Renal pelvis (tissue), 1 donor: ENCODE measurements at regions not wholly inside any gene's neighbourhood (a gene's known extent, or its start where the extent isn't known, plus 50 kb on each side); places are given as distances from the start of the nearest gene placed in this dataset.

Experiments used
- DNase-seq: peaks from one replicate; pipeline ENCODE4 v3.0.0-alpha.2; 2013

DNA sequence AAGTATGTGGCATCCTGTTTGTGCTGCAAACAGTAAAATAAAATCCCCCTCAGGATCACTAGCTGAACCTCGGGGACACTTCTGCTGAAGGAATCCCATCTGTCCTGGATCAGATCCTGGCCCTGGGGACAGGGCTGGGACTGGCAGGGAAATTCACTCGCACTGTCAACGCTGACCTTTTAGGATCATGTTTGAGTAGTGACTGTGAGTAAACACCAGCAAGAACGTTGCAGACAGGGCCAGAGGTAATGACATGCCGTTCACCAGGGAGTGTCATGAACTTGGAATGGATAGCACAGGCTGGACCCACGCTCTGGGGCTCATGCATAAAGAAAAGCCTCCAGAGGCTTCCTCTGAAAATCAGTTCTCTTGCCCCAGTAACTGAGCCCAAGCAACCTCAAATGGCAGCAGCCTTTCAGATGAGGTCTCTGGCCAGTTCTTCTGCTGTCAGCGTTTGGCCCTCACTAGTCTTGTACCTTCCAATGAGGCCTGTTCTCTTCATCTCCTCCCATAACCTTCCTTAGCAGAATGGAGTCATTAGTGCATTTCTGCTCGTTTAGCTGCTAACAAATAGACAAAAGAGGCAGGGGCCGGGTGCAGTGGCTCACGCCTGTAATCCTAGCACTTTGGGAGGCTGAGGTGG is 51.0 kb upstream of the BARX2 start:
- DNase-seq: no peak

DNA sequence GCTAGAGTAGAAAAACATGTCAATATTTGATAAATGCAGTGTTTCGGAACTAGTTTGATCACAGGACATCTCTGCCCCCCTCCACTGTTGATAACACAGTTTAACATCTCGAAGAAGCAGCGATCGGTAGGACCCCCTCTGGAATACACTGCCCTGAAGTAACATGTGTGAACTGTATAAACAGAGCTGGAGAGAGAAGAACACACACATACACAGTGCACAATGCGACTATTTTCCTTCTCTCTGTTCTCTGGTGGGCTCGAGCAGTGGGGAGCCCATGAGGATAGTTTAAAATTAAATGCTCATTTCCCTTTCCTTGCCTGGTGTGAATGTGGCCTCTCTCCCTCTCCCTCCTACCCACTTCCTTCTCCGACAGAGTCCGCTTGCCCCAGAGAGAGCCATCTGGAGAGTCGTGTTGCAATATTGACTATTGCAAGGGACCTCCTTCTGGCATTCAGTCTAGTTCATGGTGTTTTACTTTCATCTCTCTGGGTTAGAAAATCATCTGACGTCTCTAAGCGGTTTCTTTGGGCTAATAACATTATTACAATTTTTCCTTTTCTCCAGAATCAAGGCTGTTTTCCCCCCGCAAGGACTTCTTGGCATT is 51.6 kb upstream of the BARX2 start:
- DNase-seq: no peak

DNA sequence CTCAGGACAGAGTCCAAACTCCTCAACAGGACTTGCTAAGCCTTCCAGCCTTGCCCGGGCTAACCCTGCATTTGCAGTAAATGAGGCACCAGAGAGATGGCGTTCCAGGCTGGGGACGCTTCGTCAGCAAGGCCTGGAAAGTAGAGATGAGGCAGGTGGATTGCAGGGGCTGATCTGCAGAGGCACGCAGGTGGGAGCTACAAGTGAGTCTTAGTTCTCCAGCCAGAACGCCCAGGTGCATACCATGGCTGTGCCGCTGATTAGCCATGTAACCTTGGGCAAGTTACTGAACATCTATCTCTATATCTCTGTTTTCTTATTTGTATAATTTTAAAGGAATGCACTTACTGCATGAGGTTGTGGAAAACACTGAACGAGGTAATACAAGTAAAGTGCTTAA is 52.7 kb upstream of the BARX2 start:
- DNase-seq: no peak

DNA sequence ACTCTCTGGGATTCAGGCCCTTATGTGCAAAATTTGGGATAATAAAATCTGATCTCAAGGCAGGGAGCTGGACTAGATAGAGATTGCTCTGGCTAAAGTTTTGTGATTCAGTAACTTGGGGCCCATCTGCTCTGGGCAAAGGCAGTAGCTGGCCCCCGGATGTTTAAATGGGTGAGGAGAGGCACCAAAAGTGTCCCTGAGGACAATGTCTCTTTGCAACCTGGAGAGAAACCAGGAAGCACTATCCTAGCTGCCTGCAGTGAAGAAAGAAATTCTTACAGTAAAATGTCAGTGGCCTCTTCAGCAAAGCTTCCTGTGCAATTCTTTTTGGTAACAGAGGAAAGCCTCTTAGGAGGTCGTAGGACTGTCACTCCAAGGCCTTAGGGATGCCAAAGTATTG is 54.6 kb upstream of the BARX2 start:
- DNase-seq: no peak

DNA sequence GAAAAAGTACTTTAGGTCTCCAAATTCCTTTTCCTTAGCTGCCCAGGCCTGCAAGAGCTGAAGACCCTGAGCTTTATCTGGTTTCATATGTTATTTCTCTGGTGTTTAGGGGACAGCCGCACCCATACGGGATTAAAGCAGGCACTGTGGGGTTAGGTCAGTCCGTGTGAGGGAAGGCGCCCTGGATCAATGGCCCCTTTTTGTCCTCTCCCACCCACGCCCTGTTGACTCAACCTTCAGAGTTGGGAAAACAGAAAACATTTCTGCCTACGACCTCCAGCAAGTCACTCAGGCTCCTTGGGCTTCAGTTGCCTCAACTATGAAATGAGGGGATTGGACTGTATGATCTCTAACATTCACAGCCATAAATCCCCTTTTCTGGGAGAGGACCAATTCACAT is 55.2 kb upstream of the BARX2 start:
- no peak for DNase-seq

DNA sequence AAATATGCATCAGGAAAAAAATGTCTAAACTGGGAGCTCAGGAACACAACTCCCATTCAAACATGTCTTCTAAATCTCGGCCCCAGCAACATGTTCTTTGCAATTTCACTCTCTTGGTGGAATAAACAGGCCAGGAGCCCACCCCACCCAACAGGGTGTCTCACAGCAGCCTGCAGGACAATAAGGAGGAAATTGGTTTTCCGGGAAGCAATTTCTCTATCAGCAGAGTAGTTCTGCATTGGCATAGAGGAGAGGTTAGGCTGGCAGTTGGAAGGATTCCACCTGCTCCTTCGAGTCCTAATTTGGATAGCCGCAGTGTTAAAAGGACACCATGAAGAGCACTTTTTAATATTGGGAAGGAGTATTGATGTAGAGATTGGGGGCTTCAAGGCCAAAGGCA is 55.9 kb upstream of the BARX2 start:
- DNase-seq: no peak

DNA sequence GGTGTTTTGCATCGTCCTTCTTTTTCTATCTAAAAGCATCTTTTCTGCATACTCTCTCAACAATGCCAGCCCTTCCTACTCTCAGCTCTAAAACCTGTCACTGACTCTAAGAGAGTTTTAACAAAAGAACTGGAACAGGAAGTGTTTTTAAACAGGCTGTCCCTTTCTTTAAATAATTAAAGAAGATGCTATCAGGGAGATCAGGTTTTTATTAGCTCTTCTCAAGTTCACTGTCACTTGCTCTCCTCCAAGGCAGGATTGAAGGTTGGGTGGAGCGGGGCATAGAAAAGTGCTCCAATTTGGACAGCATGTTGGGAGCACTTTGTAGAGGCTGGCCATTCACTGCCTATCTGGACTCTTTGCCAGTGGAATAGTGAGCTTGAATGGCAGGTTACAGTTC is 56.4 kb upstream of the BARX2 start:
- DNase-seq: no peak

DNA sequence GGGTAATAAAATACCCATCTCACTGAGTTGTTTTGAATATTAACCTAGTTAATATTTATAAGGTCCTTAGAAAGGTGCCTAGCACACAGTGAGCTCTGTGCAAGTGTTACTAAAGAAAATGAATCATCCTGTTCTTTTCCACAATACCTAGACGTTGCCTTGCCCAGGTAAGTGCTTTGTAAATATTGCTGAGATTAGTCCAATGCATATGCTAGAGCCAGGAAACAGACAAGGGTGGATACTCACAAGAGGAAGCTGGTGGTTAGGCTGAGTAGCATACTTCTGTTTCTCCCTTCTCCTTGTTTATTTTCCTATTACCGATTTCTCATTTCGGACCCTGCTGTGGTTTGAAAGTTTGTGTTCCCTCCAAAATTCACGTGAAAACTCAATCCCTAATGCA is 58.1 kb upstream of the BARX2 start:
- no peak for DNase-seq

DNA sequence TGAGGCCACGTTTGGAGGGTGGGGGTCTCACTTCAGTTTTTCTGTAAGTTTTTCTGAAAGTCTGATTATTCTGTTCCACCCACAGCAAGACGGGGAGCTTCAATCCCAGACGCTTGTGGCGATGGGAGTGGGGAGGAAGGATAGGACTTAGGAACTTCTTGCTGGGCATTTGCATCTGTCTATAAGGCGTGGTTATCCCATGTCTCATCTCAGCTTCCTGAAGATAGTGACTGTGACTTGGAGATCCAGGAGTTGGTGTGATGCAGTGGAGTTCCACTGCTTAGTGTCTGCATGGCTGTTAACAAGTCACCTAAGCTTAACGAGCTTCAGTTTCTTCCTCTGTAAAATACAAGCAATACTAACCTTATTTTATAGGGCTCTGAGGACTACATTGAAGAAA is 58.9 kb upstream of the BARX2 start:
- DNase-seq: no peak

DNA sequence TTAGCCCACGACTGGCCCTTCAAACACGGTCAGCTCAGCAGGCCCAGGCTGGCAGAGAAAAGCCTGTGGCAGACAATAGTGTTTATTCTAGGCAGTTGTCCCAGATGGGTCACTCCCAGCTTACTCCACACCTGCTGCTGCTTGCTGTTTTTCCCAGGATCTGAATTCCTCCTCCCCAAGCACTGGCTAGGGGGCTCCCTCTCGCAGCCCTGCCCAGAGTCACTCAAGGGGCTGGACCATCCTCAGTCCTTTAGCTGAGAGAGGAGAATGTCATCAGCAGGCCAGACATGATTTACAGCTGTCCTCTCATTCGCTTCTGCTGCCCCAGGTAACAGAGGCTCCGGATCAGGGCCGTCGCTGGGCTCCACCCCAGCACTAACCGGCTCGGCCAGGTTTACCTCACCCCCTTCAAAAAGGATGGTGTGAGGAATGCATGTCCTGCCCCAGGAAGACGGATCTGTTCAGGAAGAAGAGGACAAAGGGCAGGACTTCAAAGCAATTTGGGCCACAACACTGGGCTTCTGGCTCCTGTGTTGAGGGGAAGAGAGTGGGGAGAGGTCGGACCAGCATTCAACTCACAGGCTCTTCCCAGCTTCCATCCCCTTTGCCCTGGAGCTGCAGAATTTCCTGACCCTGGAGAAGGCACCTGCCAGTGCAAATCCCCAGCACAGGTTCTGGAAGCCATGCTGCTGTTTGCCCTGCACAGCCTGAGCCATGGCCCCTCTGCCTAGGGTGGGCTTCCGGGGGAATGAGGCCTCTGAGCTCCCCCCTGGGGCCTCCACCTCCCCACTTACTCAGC is 59.7 kb upstream of the BARX2 start:
- DNase-seq: no peak

DNA sequence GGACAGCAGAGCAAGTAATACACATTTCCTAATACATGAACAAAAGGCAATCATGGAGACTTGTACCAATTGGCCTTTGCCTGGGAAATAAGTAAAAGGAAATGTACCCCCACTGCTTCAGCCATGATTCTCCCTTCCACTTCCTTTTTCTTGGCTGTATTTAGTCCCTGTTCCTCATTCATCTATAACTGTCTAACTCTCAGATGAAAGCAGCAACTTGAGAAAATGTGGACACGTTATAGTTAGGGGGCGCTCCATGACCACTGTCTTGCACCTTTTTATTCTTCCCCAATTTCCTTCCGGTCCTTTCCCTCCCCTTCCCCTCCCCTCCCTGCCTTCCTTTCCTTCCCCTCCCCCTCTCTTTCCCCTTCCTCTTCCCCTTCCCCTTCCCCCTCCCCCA is 61.3 kb upstream of the BARX2 start:
- DNase-seq: no peak

DNA sequence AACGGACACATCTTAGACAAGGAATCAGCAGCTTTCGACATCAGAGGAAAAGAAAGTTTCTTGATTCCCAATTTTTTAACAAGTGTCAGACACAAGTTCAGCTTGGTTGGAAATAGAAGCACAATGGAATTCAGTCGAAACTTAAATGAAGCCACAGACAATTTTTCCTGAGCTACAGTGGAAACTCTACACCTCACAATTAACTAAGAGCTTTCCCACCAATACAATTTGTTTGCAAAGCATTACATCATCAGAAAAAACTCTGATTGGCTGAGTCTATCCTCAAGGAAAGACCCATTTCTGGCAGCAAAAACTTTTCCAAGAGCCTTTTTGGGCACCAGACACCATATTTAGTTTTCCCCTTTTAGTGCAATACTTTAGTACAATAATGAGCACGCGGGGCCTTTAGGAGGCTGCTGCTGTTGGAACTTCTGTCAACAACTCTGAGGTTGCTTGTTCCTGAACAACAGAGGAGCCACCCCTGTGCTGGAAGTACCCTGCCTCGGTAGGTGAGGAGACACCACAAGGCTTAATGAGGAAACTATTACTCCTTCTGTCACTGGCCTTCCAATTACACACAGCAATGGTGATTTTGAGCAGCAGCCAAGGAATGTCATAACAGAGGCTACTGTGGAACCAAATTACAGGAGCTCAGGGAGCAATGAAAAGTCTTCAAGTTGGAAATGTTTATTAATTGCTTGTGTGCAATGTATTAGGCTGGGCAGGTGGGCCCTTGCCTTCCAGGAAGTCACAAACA is 61.9 kb upstream of the BARX2 start:
- no peak for DNase-seq

DNA sequence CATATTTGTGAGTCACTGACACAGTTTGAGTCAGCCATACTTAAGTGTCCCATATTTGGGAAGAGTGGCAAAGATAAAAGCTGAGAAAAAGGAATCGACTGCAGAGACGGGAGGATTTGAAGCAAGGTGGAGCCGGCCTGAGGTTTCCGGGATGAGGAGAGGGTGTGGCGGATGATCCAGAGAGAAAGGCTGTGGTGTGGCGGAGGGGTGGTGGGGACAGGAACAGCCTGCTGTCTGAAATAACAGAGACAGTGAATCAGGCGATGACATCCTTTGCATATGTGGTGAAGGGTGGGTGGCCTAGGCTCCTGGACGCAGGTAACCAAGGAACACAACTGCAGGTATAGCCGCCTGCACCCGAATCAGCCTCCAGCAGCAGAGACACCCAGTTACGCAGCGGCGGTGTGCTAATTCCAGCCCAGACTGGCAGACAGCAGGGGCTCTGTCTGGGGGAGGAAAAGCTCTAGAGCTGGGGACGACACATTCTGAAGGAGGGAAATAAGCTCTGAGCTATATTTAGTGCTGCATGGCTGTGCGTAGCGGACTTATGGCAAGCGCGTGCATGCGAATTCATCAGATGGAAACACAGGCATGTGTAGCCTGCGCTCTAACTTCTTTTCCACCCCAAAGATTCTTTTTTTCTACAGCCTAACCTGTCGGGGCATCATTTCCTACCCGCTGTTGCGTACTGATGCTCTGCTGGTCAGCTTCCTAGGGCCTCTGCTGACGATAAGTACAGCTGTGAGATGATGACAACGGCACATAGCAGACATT is 62.7 kb upstream of the BARX2 start:
- DNase-seq: no peak

DNA sequence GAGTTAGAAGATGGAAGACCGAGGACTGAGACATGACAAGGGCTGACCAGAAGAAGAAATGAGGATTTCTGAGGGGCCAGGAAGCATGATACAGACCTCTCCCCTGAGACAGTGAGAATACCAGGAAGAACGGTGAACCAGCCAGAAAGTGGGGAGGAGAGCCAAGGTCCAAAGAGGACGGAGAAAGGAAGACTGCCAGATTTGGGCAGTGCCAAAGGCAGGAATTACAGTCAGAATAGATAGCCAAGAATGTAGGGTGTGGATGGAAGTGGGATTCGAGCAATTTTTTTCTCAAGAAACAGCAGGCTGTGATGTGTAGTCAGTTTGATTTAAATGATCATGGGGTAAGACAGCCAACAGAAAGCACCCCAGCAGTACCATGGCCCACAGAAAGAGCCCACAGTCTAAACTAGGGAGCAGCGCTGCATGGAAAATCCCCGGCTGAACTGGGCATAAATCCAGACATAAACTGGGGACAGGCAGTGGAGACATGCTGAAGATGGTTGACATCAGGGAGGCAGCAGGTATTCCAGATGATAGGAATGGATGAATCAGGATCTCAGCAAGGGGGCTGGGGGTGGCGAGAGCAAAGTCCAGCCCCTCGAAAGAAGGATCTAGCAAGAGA is 67.3 kb upstream of the BARX2 start:
- DNase-seq: no peak

DNA sequence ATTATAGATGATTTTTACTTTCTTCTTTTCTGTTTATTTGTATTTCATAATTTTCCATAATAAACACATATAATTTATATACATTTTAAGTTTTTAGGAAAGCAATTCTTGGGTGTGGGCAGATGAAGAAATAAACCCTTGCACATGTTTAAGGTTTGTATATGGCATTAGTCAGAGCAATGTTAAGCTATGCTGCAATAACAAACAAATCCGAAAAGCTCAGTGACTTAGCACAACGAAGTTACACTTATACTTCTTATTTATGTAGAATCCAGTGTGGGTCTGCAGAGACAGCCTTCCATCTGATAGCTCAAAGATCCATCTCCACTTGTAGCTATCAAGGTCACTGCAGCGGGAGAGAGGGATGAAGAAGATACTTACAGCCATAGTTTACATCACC is 68.5 kb upstream of the BARX2 start:
- DNase-seq: no peak

DNA sequence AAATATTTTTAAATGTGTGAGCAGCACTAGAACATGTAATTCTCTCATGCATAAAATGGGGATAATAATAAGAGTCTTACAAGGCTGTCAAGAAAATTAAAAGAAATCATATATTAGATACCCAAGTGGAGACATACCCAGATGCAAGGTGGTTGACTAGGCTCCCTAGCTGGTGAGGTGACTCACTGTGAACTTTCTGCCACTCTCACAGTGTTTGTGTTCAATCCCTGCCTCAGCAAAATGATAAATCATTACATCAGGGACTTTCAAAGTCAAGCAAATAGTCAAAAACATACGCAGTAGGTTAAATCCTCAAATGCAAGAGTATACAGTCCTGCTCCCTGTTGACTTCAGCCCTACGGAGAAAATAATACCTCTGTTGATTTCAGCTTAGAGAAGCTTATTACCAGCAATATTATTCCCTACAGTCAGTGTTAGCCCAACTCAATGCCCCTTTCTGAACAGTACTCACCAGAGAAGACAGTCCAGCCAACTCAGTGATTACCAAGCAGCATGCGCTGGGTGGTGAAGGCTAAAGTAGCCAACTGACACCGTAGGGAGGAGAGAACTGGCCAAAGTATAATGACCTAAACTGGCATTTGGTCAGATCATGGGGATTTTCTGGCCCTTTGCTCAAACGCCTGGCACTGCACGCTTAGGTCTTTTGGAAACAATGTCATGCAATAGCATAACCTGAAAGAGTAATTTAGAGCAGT is 73.1 kb upstream of the BARX2 start:
- DNase-seq: no peak

DNA sequence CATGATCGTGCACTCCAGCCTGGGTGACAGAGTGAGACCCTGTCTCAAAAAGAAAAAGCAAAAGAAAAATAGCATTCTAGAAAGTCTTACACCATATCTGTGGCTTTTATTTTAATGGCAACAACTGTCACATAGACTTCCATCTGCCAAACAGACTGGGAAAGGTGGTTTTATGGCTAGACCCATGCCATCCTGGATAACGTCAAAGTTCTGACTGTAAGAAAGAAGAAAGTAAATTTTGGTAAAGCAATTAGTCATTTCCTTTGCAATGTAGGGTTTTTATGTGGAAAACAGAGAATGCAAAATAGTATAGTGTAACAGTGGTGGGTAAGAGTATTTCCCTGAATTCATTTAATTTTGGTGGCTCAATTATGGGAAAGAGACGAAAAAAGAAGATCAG is 75.5 kb upstream of the BARX2 start:
- DNase-seq: no peak

DNA sequence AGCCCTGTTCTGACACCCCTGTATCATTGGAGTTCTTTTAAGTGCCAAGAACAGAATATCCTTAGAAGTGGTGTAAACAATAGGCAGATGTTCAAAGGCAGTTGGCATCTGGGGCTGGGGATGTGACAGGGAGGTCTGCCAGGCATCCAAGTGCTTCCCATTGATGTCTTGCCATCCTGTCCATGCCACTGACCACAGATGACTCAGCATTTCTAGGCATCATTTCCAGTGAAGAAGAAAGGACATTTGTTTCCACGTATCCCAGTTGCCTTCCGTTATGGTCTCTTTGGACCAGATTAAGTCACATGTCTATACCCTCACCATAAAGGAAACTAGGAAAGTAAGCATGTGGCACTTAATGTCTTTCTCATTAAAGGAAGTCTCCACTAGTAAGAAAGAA is 76.7 kb upstream of the BARX2 start:
- DNase-seq: no peak

DNA sequence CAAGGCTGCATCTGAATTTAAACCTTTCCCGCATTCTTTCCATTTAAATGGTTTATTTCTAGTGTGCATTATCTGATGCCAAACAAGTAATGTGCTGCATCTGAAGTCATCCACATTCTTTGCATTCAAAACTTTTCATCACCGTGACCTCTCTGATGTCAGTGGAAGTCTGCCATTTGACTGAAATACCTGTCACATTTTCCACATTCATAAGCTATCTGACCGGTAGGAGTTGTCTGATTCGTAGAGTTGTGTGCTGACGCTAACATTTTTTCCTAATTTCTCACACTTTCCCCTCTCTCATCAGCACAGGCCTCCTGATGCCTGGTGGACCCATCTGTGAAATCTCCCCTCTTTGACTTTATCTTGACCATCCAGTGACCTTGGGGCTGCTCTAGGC is 79.9 kb upstream of the BARX2 start:
- DNase-seq: no peak

DNA sequence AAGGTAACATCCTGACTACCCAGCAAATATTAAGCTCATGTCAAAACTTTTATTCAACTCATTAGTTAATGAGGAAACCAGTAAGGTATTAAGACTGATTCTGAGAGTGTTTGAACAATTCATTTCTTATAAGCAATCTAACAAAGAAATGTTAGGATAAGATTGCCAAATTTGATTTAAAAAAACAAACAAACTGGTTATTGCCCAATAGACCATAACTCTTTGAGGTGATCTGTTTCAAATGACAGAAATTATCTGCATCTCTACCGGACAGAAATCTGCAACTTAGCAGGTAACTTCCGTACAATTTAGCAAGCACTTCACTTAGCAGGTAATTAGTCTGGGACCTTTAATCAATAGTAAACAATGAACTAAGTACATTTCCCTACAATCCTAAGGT is 82.9 kb upstream of the BARX2 start:
- DNase-seq: no peak

DNA sequence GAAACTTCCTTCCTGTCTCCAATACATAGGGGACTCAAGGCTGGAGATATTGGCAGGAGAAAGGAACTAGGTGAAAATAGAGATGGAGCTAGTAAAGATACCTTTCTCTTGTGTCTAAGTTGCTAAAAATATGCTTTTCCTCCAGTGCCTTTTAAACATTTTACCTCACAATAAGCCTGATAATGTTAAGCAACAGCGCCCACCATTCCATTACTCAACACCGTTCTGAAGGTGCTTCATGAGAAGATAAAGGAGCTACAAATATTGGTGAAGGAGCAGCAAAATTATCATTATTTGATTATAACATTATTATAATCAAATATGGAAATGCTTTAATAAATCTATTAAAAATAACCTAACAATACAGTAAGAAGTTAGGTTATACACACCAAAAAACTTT is 83.6 kb upstream of the BARX2 start:
- DNase-seq: no peak
